GM21381 (cell line): ENCODE measurements at regions not wholly inside any gene's neighbourhood (a gene's known extent, or its start where the extent isn't known, plus 50 kb on each side); places are given as distances from the start of the nearest gene placed in this dataset.

ENCODE experiments used
- ATAC-seq: cut with Tn5 transposase; IDR thresholded peaks from one replicate; pipeline ENCODE4 v1.9.1; 2021; ENCODE audit warnings: mild to moderate bottlenecking, moderate library complexity; ENCODE audit not compliant: unreplicated experiment

GRCh38 chr12:76226397-76226796 is 121.8 kb downstream of the BBS10 start:
- ATAC-seq = no peak

- ATAC-seq = no peak
Observed at GRCh38 chr12:76223869-76224268, 124.3 kb downstream of the BBS10 start.

DNA sequence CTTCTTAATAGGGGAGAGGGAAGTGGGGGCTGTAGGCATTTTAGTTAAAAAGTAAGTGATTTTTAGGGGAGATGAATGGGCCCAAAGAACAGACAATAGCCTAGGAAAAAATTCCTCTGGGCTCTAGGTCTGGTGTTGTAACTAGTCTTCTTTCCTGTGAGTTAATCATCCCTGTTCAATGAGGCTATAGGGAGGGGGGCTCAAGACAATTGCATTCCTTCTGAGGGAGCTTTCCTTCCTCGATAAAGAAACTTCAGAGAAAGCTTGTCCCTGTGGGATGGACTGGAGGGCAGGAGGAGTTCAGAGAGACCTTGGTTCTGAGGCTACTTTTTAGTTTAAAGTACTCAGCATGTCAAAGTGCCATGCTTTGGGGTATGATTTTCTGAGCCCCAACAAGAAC is 127.2 kb downstream of the BBS10 start:
- ATAC-seq = no peak

- no peak for ATAC-seq
Observed at GRCh38 chr12:76219806-76220205, 128.4 kb downstream of the BBS10 start.

DNA sequence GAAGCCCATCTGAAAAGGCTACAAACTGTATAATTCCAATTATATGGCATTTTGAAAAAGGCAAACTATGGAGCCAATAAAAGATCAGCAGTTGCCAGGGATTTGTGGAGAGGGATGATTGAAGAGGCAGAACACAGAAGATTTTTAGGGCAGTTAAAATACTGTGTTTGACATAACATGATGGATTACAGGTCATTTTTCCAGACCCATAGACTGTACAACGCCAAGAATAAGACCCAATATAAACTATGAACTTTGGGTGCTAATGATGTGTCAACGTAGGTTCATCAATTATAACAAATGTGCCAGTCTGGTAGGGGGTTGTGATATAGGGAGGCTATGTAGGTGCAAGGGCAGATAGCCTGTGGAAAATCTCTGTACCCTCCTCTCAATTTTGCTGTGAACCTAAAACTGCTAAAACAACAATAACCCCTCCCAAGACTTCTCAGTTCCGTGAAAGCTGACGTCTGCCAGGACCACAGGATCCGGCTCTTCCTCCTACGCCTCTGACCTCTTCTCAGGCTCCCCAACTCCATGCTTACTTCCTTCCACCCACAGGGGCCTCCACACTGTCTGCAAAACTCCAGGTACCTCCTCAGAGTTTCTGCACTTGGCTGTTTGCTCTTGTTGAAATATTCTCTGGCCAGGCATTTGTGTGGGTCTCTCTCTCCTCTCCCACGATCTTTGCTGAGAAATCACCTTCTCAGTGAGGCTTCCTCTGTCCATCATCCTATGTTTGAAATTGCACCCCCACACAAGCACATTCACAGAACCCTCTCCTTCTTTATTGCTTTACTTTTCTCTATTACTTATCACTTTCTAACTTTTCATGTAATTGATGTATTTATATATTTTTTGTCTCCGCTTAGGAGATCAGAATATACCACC is 131.4 kb downstream of the BBS10 start:
- ATAC-seq = no peak

- no peak for ATAC-seq
Observed at GRCh38 chr12:76208129-76208528, 123.6 kb upstream of the NAP1L1 start.

DNA sequence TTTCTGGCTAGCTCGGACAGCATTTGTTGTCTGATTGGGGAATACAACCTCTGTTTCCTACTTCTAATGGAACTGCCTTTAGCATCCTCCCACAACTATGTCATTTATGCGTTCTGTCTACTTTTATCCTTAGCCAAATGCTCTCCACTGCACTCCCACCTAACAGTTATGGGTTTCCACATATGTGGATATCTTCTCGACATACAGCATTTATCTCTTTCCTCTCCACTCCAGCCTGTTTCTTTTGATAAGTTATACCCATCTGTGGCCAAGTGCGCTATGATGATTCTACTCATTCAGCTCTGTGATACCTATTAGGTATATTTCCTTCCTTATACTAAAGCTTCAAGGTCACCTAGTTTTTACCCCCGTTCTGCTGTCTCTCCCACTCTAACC is 122.2 kb upstream of the NAP1L1 start:
- no peak for ATAC-seq

GRCh38 chr12:76206039-76206676 is 121.7 kb upstream of the NAP1L1 start:
- no peak for ATAC-seq

GRCh38 chr12:76202621-76203020 is 118.1 kb upstream of the NAP1L1 start:
- ATAC-seq = no peak

GRCh38 chr12:76201758-76202157 is 117.3 kb upstream of the NAP1L1 start:
- ATAC-seq = no peak

- no peak for ATAC-seq
Observed at GRCh38 chr12:76201316-76201715, 116.8 kb upstream of the NAP1L1 start.

DNA sequence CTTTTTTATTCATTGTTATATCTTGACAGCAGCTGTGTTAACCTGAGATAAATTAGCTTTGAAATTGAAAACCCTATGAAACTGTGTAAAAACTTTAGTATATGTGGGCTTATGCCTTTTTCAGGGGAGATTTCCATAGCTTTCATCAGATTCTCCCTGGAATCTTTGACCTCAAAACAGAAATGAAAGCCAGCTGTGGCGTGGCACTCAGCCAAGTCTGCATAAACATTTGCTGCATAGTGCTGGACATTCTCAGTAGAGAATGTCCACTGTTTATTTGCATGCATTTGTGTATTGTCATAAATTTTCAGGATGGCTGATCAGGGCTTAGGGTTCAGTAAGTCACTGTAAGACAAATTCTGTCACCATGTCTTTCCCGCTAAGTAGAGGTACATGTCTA is 115.3 kb upstream of the NAP1L1 start:
- ATAC-seq = no peak

GRCh38 chr12:76198839-76199238 is 114.4 kb upstream of the NAP1L1 start:
- ATAC-seq = no peak

GRCh38 chr12:76197283-76197682 is 112.8 kb upstream of the NAP1L1 start:
- no peak for ATAC-seq

- ATAC-seq = no peak
Observed at GRCh38 chr12:76195920-76196319, 111.4 kb upstream of the NAP1L1 start.

DNA sequence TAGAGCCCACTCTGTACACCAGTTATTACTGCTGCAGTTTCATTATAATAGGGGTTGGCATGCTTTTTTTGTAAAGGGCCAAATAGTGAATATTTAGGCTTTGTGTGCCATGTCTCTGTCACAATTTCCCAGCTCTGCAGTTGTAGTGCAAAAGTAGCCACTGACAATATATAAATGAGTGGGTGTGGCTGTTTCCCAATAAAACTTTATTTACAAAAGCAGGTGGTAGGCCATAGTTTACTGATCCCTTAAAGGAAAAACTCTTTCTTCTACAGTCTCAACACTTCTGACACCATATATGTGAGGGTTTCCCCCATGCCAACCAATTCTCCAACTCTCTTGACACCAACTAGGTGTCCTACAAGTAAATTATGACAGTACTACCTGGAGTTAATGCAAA is 110.2 kb upstream of the NAP1L1 start:
- ATAC-seq = no peak

DNA sequence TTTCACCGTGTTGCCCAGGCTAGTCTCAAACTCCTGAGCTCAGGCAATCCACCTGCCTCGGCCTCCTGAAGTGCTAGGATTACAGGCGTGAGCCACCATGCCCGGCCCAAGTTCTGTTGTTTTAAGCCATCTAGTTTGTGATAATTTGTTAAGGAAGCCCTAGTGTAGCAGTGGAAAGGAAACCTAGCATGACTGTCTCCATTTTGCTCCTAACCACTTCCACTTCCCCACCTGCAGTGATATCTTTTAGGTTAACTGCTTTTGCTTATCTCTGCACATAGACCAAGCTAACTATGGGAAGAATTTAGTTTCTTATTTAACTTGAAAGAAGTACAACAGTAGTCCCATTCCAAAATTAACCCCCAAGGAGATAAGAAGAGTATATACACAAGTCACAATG is 109.5 kb upstream of the NAP1L1 start:
- no peak for ATAC-seq

DNA sequence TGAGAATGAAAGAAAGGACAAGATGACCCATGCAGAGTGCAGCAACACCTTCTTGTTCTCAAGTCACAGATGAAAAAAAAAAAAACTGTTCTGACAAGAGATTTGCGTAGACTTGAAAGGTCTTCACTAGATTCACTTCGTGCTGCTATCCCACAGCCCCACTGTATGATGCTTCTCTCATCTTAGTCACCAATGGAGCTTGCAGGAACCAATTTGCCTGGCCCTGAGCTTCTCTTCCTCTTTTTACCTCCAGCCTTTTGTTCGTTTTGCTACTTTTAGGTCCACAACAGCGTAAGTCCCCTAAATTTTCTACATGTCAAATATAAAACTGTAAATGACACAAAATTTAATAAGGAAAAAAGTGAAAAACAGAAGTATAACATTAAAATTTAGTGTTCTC is 107.9 kb upstream of the NAP1L1 start:
- ATAC-seq = no peak

GRCh38 chr12:76190299-76190698 is 105.8 kb upstream of the NAP1L1 start:
- no peak for ATAC-seq

- ATAC-seq = no peak
Observed at GRCh38 chr12:76189851-76190250, 105.4 kb upstream of the NAP1L1 start.

DNA sequence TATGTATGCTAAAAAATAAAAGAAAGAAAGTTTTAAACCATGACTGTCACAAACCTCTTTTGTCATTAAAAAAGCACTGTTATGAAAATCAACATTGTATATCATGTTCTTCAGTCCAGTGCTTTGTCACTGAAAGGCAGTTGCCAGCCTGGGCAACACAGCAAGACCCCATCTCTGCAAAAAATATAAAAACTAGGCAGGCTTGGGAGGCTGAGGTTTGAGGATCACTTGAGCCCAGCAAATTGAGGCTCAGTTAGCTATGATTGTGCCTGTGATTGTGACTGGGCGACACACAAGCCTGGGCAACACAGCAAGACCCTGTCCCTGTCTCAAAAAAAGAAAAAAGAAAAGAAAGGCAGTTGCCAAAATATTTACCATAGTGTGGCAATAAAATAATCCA is 102.7 kb upstream of the NAP1L1 start:
- no peak for ATAC-seq

DNA sequence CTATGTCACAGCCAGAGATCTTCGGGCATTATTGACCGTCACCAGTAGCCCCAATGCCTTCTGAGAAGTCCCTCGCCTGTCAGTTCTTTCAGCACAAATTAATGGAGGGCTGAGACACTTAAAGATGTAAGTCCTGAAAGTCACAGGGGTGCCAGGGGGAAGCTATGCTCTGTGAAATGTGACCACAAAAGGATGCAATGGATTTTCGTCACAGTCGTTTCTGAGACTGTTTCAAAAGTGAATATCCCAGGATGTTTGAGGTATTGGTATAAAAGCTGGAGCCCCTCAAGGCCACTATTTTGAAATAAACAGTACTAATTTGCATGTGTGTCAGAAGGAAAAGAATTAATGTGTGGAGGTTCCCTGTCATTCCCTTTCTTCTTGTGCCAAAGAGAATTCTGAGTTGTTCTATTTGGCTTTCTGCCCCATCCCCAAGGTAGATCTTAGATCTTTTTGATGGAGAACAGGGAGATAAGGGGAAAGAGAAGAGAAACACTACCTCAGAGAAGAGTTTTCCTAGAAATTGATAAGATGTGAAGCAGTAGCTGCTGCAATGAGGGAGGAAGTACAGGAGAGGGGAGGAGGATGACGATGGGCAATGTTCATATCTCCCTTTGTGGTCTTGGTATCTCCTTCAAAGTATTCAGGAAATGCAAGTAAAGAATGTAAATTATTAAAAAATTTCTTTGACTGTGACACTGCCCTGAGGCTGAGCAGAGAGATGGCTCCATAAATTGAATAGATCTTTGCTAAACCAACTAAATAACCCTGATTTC is 101.8 kb upstream of the NAP1L1 start:
- ATAC-seq = no peak
